ENCODE measurements at regions not wholly inside any gene's neighbourhood (a gene's known extent, or its start where the extent isn't known, plus 50 kb on each side); places are given as distances from the start of the nearest gene placed in this dataset.

DNA sequence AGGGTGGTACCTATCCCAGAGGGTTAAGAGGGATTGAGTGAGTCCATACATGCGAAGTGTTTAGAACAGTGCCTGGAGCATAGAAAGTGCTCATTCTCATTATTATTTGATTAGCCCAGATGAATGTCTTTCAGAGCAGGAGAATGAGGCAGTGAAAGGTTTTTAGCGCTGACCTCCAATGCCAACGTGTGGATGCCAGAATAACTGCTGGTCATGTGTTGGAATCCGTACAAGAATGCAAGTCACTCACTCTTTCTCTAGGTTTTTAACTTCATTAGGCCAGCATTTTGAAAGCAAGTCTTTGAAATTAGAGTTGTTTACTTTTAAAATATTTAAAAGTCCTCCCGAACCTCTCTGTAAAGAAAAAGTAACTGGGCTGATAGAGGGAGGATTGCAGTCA lies 374.2 kb downstream of the EN1 start:
- no peak overlapping the region for H2AFZ ChIP-seq
- H3K4me3 ChIP-seq (ENCODE audit: low read depth, low read length) = no peak overlapping the region
- no peak overlapping the region for H3K4me2 ChIP-seq (ENCODE audit: low read length)
- H3K4me1 ChIP-seq = no peaks in the 10 kb centered on the region
- TF ChIP-seq, protein P1, sequence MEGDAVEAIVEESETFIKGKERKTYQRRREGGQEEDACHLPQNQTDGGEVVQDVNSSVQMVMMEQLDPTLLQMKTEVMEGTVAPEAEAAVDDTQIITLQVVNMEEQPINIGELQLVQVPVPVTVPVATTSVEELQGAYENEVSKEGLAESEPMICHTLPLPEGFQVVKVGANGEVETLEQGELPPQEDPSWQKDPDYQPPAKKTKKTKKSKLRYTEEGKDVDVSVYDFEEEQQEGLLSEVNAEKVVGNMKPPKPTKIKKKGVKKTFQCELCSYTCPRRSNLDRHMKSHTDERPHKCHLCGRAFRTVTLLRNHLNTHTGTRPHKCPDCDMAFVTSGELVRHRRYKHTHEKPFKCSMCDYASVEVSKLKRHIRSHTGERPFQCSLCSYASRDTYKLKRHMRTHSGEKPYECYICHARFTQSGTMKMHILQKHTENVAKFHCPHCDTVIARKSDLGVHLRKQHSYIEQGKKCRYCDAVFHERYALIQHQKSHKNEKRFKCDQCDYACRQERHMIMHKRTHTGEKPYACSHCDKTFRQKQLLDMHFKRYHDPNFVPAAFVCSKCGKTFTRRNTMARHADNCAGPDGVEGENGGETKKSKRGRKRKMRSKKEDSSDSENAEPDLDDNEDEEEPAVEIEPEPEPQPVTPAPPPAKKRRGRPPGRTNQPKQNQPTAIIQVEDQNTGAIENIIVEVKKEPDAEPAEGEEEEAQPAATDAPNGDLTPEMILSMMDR (IDR thresholded peaks at IDR 0.05) = no peak
- H3K9me3 ChIP-seq (ENCODE audit: control insufficient read depth, low read length) = no peaks in the 10 kb centered on the region
- H3K79me2 ChIP-seq = no peaks in the 10 kb centered on the region
- no peaks in the 10 kb centered on the region for H3K27me3 ChIP-seq (ENCODE audit: control insufficient read depth, insufficient read depth, low read length)
- H3K9ac ChIP-seq = no peak overlapping the region
- H3K27ac ChIP-seq = no peak overlapping the region
- H3K36me3 ChIP-seq (ENCODE audit: control insufficient read depth, insufficient read depth, low read length) = no peaks in the 10 kb centered on the region

DNA sequence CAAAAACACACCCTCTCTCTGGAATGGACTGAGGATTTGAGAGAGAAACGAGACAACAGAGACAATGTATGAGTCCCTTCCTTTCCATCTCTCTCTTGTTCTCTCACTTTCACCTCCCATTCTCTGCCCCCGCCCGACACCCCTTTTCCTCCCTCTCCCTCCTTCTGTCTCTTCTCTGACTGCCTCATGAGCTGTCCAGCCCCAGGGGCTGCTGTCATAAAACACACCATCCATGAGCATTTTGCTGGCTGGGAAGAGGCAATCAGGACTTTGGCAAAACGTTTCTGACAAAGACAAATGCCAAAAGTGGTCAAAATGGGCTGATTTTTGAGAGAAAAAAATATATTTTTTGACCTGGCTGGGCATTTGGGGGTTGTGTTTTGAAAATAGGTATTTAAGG lies 377.2 kb downstream of the EN1 start:
- Histone ChIP-seq H3K79me2 (no peaks in the 10 kb centered on the region), H3K36me3 (ENCODE audit: control insufficient read depth, insufficient read depth, low read length) (no peaks in the 10 kb centered on the region), H3K9me3 (ENCODE audit: control insufficient read depth, low read length) (no peaks in the 10 kb centered on the region), H3K4me3 (ENCODE audit: low read depth, low read length) (no peak overlapping the region), H2AFZ (no peak overlapping the region), H3K9ac (no peak overlapping the region), H3K4me2 (ENCODE audit: low read length) (no peak overlapping the region), H3K27me3 (ENCODE audit: control insufficient read depth, insufficient read depth, low read length) (no peaks in the 10 kb centered on the region), H3K27ac (no peak overlapping the region), H3K4me1 (no peaks in the 10 kb centered on the region)
- TF ChIP-seq, protein P1 (IDR thresholded peaks at IDR 0.05) = no peak

DNA sequence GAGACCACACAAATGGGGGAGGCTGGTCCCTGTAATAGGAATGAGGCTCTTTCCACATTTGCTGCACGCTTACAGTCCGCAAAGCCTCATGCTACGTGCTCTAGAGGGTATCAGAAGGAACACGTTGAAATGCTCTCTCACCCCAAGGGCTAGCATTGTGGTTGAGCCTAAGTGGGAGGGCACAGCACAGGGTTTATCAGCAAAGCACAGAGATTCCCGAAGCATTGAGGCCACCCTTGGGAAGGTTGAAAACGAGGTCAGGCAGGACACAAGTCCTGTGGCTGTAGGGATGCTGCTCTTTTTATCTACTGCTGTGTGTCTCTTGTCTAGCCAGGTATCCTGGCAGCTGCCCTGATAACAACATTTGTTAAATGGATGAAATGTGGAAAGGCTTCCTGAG lies 378.3 kb downstream of the EN1 start:
- Histone ChIP-seq H3K9me3 (ENCODE audit: control insufficient read depth, low read length) (no peaks in the 10 kb centered on the region), H2AFZ (no peak overlapping the region), H3K27me3 (ENCODE audit: control insufficient read depth, insufficient read depth, low read length) (no peaks in the 10 kb centered on the region), H3K9ac (no peak overlapping the region), H3K36me3 (ENCODE audit: control insufficient read depth, insufficient read depth, low read length) (no peaks in the 10 kb centered on the region), H3K79me2 (no peaks in the 10 kb centered on the region), H3K4me1 (no peaks in the 10 kb centered on the region), H3K4me2 (ENCODE audit: low read length) (no peak overlapping the region), H3K27ac (no peak overlapping the region), H3K4me3 (ENCODE audit: low read depth, low read length) (no peak overlapping the region)
- TF ChIP-seq, protein P1 (IDR thresholded peaks at IDR 0.05) = no peak

DNA sequence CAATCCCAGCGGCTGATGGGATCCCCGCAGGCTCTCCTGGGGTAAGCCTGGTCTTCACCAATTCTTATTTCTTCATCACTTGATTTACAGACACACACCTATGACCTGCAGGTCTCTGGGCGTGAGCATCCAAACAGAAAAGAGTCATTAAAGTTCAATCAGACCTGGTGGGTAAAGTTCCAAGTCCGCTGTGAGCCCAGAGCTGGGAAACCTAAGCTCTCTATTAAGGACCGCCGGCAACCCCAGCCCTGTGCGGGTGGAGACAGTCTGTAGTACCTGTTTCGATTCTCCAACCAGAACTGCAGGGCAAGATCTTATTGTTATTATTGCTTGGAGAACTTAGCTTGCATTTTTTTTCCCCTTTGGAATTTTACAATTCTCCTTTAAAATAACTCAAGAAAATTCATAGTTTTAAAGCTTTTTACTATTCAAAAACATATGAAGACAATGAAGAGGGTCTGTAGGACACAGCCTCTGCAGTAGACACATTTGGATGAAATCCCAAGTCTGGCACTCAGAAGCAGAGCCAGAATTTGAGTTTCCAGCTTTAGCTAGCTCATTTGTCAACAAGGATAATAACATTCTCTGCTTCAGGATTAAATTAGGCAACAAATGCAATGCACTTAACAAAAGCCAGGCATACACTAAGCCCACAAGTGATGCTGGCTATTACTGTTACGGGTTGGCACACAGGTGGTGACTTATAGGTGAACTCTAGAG lies 376.4 kb downstream of the INSIG2 start:
- no peak overlapping the region for H3K27ac ChIP-seq

More for the DNA sequence above, 376.4 kb downstream of the INSIG2 start:
- no peaks in the 10 kb centered on the region for H3K9me3 ChIP-seq (ENCODE audit: control insufficient read depth, low read length)
- no peaks in the 10 kb centered on the region for H3K36me3 ChIP-seq (ENCODE audit: control insufficient read depth, insufficient read depth, low read length)
- no peaks in the 10 kb centered on the region for H3K79me2 ChIP-seq
- no peaks in the 10 kb centered on the region for H3K27me3 ChIP-seq (ENCODE audit: control insufficient read depth, insufficient read depth, low read length)
- H3K9ac ChIP-seq = no peak overlapping the region
- no peaks in the 10 kb centered on the region for H3K4me1 ChIP-seq
- no peak overlapping the region for H2AFZ ChIP-seq
- H3K4me2 ChIP-seq (ENCODE audit: low read length) = no peak overlapping the region
- no peak overlapping the region for H3K4me3 ChIP-seq (ENCODE audit: low read depth, low read length)
- TF ChIP-seq, protein P1 (IDR thresholded peaks at IDR 0.05) = no peak

Measured in parathyroid adenoma (tissue), 2 donors.